ENCODE measurements at regions not wholly inside any gene's neighbourhood (a gene's known extent, or its start where the extent isn't known, plus 50 kb on each side); places are given as distances from the start of the nearest gene placed in this dataset.

- TF ChIP-seq CTCF (conservative IDR thresholded peaks at IDR 0.05; ENCODE audit: low read length) (no peak), EZH2phosphoT487 (IDR thresholded peaks at IDR 0.05; ENCODE audit: borderline replicate concordance, low read depth, low read length) (no peak)
Measured at GRCh38 chr1:103273106-103273505, 164.8 kb upstream of the COL11A1 start.

All from OCI-LY7 (cell line).